ENCODE measurements at regions not wholly inside any gene's neighbourhood (a gene's known extent, or its start where the extent isn't known, plus 50 kb on each side); places are given as distances from the start of the nearest gene placed in this dataset.

- no peak for TF ChIP-seq CTCF (conservative IDR thresholded peaks at IDR 0.05)
- TF ChIP-seq ZFX (IDR thresholded peaks at IDR 0.05), result no peak
- no peak overlapping the region for H3K27ac ChIP-seq
Observed at GRCh38 chr3:24854748-24855147, 360.1 kb upstream of the THRB start.

- H3K27ac ChIP-seq, result no peak overlapping the region
- no peak for TF ChIP-seq ZFX (IDR thresholded peaks at IDR 0.05)
- no peak for TF ChIP-seq CTCF (conservative IDR thresholded peaks at IDR 0.05)
Observed at GRCh38 chr3:24857945-24858344, 363.3 kb upstream of the THRB start.

GRCh38 chr3:24863215-24863614 is 368.6 kb upstream of the THRB start:
- TF ChIP-seq ZFX (IDR thresholded peaks at IDR 0.05) (no peak), CTCF (conservative IDR thresholded peaks at IDR 0.05) (no peak)
- H3K27ac ChIP-seq, result no peak overlapping the region

GRCh38 chr3:24867783-24868182 is 373.1 kb upstream of the THRB start:
- no peak for TF ChIP-seq CTCF (conservative IDR thresholded peaks at IDR 0.05)
- H3K27ac ChIP-seq, result no peak overlapping the region

- no peak overlapping the region for H3K27ac ChIP-seq
- TF ChIP-seq CTCF (conservative IDR thresholded peaks at IDR 0.05) (no peak), ZFX (IDR thresholded peaks at IDR 0.05) (no peak)
Observed at GRCh38 chr3:24881239-24881638, 386.6 kb upstream of the THRB start.

- no peak overlapping the region for H3K27ac ChIP-seq
- TF ChIP-seq CTCF (conservative IDR thresholded peaks at IDR 0.05) (no peak), ZFX (IDR thresholded peaks at IDR 0.05) (no peak)
Observed at GRCh38 chr3:24886501-24886900, 391.9 kb upstream of the THRB start.

- H3K27ac ChIP-seq, result no peak overlapping the region
- TF ChIP-seq ZFX (IDR thresholded peaks at IDR 0.05) (no peak), CTCF (conservative IDR thresholded peaks at IDR 0.05) (no peak)
Observed at GRCh38 chr3:24890012-24890411, 395.4 kb upstream of the THRB start.

Data from C4-2B (cell line).